GM23248 (cell line): ENCODE measurements at regions not wholly inside any gene's neighbourhood (a gene's known extent, or its start where the extent isn't known, plus 50 kb on each side); places are given as distances from the start of the nearest gene placed in this dataset.

ENCODE experiments used
- DNase-seq: peaks from one replicate; pipeline ENCODE4 v3.0.0-alpha.2; 2015
- H2AFZ ChIP-seq: fragments of 200-600 bp; sonication (generic); 2 replicates; pipeline ENCODE4 v1.6.1; 2016; ENCODE audit warnings: antibody characterized with exemption
- H3F3A ChIP-seq: fragments of 200-600 bp; sonication (generic); 2 replicates; pipeline ENCODE4 v1.6.1; 2016; ENCODE audit warnings: mild to moderate bottlenecking, antibody characterized with exemption, mixed run types; ENCODE audit not compliant: insufficient read depth
- H3K27ac ChIP-seq: fragments of 200-600 bp; sonication (generic); 2 replicates; pipeline ENCODE4 v1.5.1; 2016; ENCODE audit warnings: mild to moderate bottlenecking
- H3K27me3 ChIP-seq: fragments of 200-600 bp; sonication (generic); replicated peaks from 2 replicates; pipeline ENCODE4 v1.6.1; 2016; ENCODE audit warnings: mild to moderate bottlenecking; ENCODE audit not compliant: insufficient read depth
- H3K36me3 ChIP-seq: fragments of 200-600 bp; sonication (generic); 2 replicates; pipeline ENCODE4 v1.6.1; 2016; ENCODE audit warnings: low read depth, mild to moderate bottlenecking
- H3K4me1 ChIP-seq: fragments of 200-600 bp; sonication (generic); 2 replicates; pipeline ENCODE4 v1.6.1; 2016; ENCODE audit warnings: mild to moderate bottlenecking; ENCODE audit not compliant: insufficient read depth
- H3K4me2 ChIP-seq: fragments of 200-600 bp; sonication (generic); one replicate; pipeline ENCODE4 v1.6.1; 2016; ENCODE audit warnings: mild to moderate bottlenecking; ENCODE audit not compliant: unreplicated experiment
- H3K4me3 ChIP-seq: fragments of 200-600 bp; sonication (generic); 2 replicates; pipeline ENCODE4 v1.5.1; 2016; ENCODE audit warnings: mild to moderate bottlenecking
- H3K79me2 ChIP-seq: fragments of 200-600 bp; sonication (generic); 2 replicates; pipeline ENCODE4 v1.6.1; 2016; ENCODE audit warnings: mild to moderate bottlenecking; ENCODE audit not compliant: insufficient read depth
- H3K9ac ChIP-seq: fragments of 200-600 bp; sonication (generic); 2 replicates; pipeline ENCODE4 v1.6.1; 2016; ENCODE audit warnings: mild to moderate bottlenecking
- H3K9me2 ChIP-seq: fragments of 200-600 bp; sonication (generic); 2 replicates; pipeline ENCODE4 v1.6.1; 2016; ENCODE audit warnings: mixed run types, mild to moderate bottlenecking, moderate library complexity; ENCODE audit not compliant: insufficient read depth
- H3K9me3 ChIP-seq: fragments of 200-600 bp; sonication (generic); one replicate; pipeline ENCODE4 v1.6.1; 2017; ENCODE audit warnings: low read depth
- H4K20me1 ChIP-seq: fragments of 200-600 bp; sonication (generic); 2 replicates; pipeline ENCODE4 v1.6.0; 2016; ENCODE audit not compliant: insufficient read depth
- EZH2 ChIP-seq: fragments of 200-600 bp; sonication (generic); IDR thresholded peaks from 2 replicates; pipeline ENCODE4 v1.6.1; 2018; ENCODE audit warnings: antibody characterized with exemption, mild to moderate bottlenecking; ENCODE audit not compliant: insufficient read depth, poor library complexity, severe bottlenecking
- EZH2phosphoT487 ChIP-seq: fragments of 200-600 bp; sonication (generic); IDR thresholded peaks from 2 replicates; pipeline ENCODE4 v1.6.1; 2018; ENCODE audit warnings: antibody characterized with exemption, moderate library complexity, mild to moderate bottlenecking, low read depth; ENCODE audit not compliant: insufficient read depth
- WGBS, 2 experiments: methylation state at CpG; one replicate each; pipeline ENCODE4 v1.1.6; 2015 to 2017; ENCODE audit warnings: low lambda C conversion rate in 2 of 2, low coverage in 1 of 2; ENCODE audit errors: missing lambda C conversion rate in 2 of 2; 5-methylcytosine and 5-hydroxymethylcytosine counted together
- in situ Hi-C: fragments of 300-500 bp; cut with MboI; formaldehyde crosslinking; loops from 2 replicates; pipeline ENCODE4 v1.15.0; 2020

GRCh38 chr3:90091549-90091948 is 984.1 kb downstream of the EPHA3 start:
- Histone ChIP-seq H3K9ac (no peak overlapping the region), H4K20me1 (no peaks in the 10 kb centered on the region), H3K4me2 (no peak overlapping the region), H3K27me3 (0 out of 2 replicates have a peak, but pooled peaks cover 3% of the 10 kb centered on the region), H3K4me3 (no peak overlapping the region), H3K36me3 (no peaks in the 10 kb centered on the region), H3K27ac (no peak overlapping the region), H3F3A (no peaks in the 10 kb centered on the region), H3K4me1 (no peaks in the 10 kb centered on the region), H3K9me2 (no peaks in the 10 kb centered on the region), H2AFZ (no peak overlapping the region), H3K79me2 (no peaks in the 10 kb centered on the region), H3K9me3 (no peaks in the 10 kb centered on the region)
- no peak for TF ChIP-seq EZH2phosphoT487
- no peak for TF ChIP-seq EZH2
- in situ Hi-C loops, result loop anchor here (25.0 kb wide), 1 partner anchor 1879 kb away; no protein-coding TSS in a partner anchor
- WGBS, 2 experiments, result 0% methylated on average over 2 of the region's 2 CpGs
- peak; percentile 61 for DNase-seq

- H3K9me2 ChIP-seq, result no peaks in the 10 kb centered on the region
- in situ Hi-C loops, result loop anchor here (25.0 kb wide), 1 partner anchor 1881 kb away; no protein-coding TSS in a partner anchor
- H2AFZ ChIP-seq, result no peak overlapping the region
Measured at GRCh38 chr3:90092994-90093393, 985.6 kb downstream of the EPHA3 start.

GRCh38 chr3:90095811-90096210 is 988.4 kb downstream of the EPHA3 start:
- no peaks in the 10 kb centered on the region for H3F3A ChIP-seq
- no peak for TF ChIP-seq EZH2phosphoT487
- TF ChIP-seq EZH2, result no peak
- H3K4me3 ChIP-seq, result no peak overlapping the region
- no peaks in the 10 kb centered on the region for H3K79me2 ChIP-seq
- WGBS, 2 experiments, result 7 to 8% methylated on average over 2 of the region's 2 CpGs
- H4K20me1 ChIP-seq, result no peaks in the 10 kb centered on the region
- in situ Hi-C loops, result loop anchor here (25.0 kb wide), 1 partner anchor 1884 kb away; no protein-coding TSS in a partner anchor
- H3K27ac ChIP-seq, result no peak overlapping the region
- H3K27me3 ChIP-seq, result no peaks in the 10 kb centered on the region
- no peaks in the 10 kb centered on the region for H3K9me3 ChIP-seq
- no peak overlapping the region for H3K4me2 ChIP-seq
- H3K4me1 ChIP-seq, result no peaks in the 10 kb centered on the region
- H3K9ac ChIP-seq, result no peak overlapping the region
- H3K9me2 ChIP-seq, result no peaks in the 10 kb centered on the region
- no peak for DNase-seq
- no peak overlapping the region for H2AFZ ChIP-seq
- no peaks in the 10 kb centered on the region for H3K36me3 ChIP-seq

More at GRCh38 chr3:90092994-90093393, 985.6 kb downstream of the EPHA3 start:
- Histone ChIP-seq H3K4me1 (no peaks in the 10 kb centered on the region), H3F3A (no peaks in the 10 kb centered on the region), H3K79me2 (no peaks in the 10 kb centered on the region), H3K27me3 (0 out of 2 replicates have a peak, but pooled peaks cover 3% of the 10 kb centered on the region), H3K9me3 (no peaks in the 10 kb centered on the region), H3K9ac (no peak overlapping the region), H3K27ac (no peak overlapping the region), H3K4me3 (no peak overlapping the region), H3K36me3 (no peaks in the 10 kb centered on the region), H4K20me1 (no peaks in the 10 kb centered on the region), H3K4me2 (no peak overlapping the region)
- DNase-seq, result peak; percentile 37
- TF ChIP-seq EZH2, result no peak
- no peak for TF ChIP-seq EZH2phosphoT487
- 0 to 3% methylated on average over 1 of the region's 1 CpG for WGBS, 2 experiments

GRCh38 chr3:90099493-90099892 is 992.1 kb downstream of the EPHA3 start:
- no peak overlapping the region for H3K27ac ChIP-seq
- H4K20me1 ChIP-seq, result no peaks in the 10 kb centered on the region
- H3K4me3 ChIP-seq, result no peak overlapping the region
- H3K4me1 ChIP-seq, result no peaks in the 10 kb centered on the region
- H3K36me3 ChIP-seq, result no peaks in the 10 kb centered on the region
- H3K27me3 ChIP-seq, result no peaks in the 10 kb centered on the region
- H2AFZ ChIP-seq, result no peak overlapping the region
- 61 to 85% methylated on average over 1 of the region's 1 CpG for WGBS, 2 experiments
- H3F3A ChIP-seq, result no peaks in the 10 kb centered on the region
- no peak overlapping the region for H3K4me2 ChIP-seq
- in situ Hi-C loops, result loop anchor here (25.0 kb wide), 1 partner anchor 1887 kb away; no protein-coding TSS in a partner anchor
- H3K9me2 ChIP-seq, result no peaks in the 10 kb centered on the region
- DNase-seq, result no peak
- no peaks in the 10 kb centered on the region for H3K9me3 ChIP-seq
- no peak overlapping the region for H3K9ac ChIP-seq
- TF ChIP-seq EZH2phosphoT487 (no peak), EZH2 (no peak)
- H3K79me2 ChIP-seq, result no peaks in the 10 kb centered on the region

- TF ChIP-seq EZH2phosphoT487, result no peak
- TF ChIP-seq EZH2, result no peak
- DNase-seq, result no peak
- Histone ChIP-seq H3K4me1 (no peaks in the 10 kb centered on the region), H4K20me1 (no peaks in the 10 kb centered on the region), H3K4me3 (no peak overlapping the region), H2AFZ (no peak overlapping the region), H3K9ac (no peak overlapping the region), H3K36me3 (no peaks in the 10 kb centered on the region), H3K27ac (no peak overlapping the region), H3K9me3 (no peaks in the 10 kb centered on the region), H3K9me2 (no peaks in the 10 kb centered on the region), H3K27me3 (no peaks in the 10 kb centered on the region), H3K4me2 (no peak overlapping the region), H3K79me2 (no peaks in the 10 kb centered on the region), H3F3A (no peaks in the 10 kb centered on the region)
- in situ Hi-C loops, result no loop called here
Measured at GRCh38 chr3:90102146-90102545, 994.7 kb downstream of the EPHA3 start.
